HL-60 (cell line): ENCODE measurements at regions not wholly inside any gene's neighbourhood (a gene's known extent, or its start where the extent isn't known, plus 50 kb on each side); places are given as distances from the start of the nearest gene placed in this dataset.

Experiments
- DNase-seq, 2 experiments: peaks; one replicate each; pipeline ENCODE4 v3.0.0-alpha.2; 2010 to 2020; ENCODE audit warnings: low read depth in 1 of 2, low spot score in 1 of 2
- H3K27ac ChIP-seq: fragments of 250-450 bp; sonication (Bioruptor Pico); replicated peaks from 2 replicates; pipeline ENCODE4 v1.5.1; 2020; ENCODE audit warnings: mild to moderate bottlenecking, moderate library complexity
- H3K27me3 ChIP-seq: fragments of 250-450 bp; sonication (Bioruptor Pico); 2 replicates; pipeline ENCODE4 v1.5.1; 2021; ENCODE audit warnings: mild to moderate bottlenecking, moderate library complexity; ENCODE audit not compliant: insufficient read depth, poor library complexity, severe bottlenecking
- H3K4me3 ChIP-seq: replicated peaks from 2 replicates; pipeline ENCODE4 v1.5.1; 2011; ENCODE audit warnings: mild to moderate bottlenecking, control low read depth, low read length; ENCODE audit not compliant: insufficient read depth
- GABPA ChIP-seq: IDR thresholded peaks from 2 replicates; pipeline ENCODE4 v1.6.1; 2012; ENCODE audit warnings: low read depth
- POLR2AphosphoS5 ChIP-seq: IDR thresholded peaks from 2 replicates; pipeline ENCODE4 v1.6.1; 2012; ENCODE audit warnings: low read depth
- SPI1 ChIP-seq: IDR thresholded peaks from 2 replicates; pipeline ENCODE4 v1.6.1; 2012; ENCODE audit warnings: low read depth, mild to moderate bottlenecking, borderline replicate concordance
- TF ChIP-seq, protein P1 (sequence below): IDR thresholded peaks from one replicate; pipeline ENCODE4 v1.5.1; 2011; ENCODE audit warnings: low read length, control low read depth, inconsistent platforms; ENCODE audit not compliant: insufficient read depth
- TF ChIP-seq, protein P2 (sequence below): IDR thresholded peaks from 2 replicates; pipeline ENCODE4 v1.6.1; 2012; ENCODE audit warnings: low read depth; ENCODE audit not compliant: insufficient replicate concordance

DNA sequence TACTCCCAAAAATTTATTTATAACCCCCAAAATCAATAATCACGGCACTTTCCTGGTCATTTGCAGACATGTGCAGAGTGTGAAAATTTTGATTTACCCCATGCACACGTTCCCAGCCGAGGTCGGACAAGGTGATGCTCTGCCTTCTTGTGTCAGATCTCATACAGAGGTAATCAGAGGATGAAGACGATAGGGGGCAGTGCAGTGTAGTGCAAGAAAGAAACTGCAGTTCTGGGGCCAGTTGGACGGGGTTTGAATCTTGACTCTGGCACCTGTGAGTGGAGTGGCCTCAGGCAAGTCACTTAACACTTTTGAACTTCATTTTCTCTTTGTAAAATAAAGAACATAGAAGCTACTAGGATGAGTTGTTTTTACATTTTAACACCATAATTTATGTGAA, 88.4 kb downstream of the FRMPD3 start:
- no peak for TF ChIP-seq POLR2AphosphoS5
- TF ChIP-seq, protein P1, sequence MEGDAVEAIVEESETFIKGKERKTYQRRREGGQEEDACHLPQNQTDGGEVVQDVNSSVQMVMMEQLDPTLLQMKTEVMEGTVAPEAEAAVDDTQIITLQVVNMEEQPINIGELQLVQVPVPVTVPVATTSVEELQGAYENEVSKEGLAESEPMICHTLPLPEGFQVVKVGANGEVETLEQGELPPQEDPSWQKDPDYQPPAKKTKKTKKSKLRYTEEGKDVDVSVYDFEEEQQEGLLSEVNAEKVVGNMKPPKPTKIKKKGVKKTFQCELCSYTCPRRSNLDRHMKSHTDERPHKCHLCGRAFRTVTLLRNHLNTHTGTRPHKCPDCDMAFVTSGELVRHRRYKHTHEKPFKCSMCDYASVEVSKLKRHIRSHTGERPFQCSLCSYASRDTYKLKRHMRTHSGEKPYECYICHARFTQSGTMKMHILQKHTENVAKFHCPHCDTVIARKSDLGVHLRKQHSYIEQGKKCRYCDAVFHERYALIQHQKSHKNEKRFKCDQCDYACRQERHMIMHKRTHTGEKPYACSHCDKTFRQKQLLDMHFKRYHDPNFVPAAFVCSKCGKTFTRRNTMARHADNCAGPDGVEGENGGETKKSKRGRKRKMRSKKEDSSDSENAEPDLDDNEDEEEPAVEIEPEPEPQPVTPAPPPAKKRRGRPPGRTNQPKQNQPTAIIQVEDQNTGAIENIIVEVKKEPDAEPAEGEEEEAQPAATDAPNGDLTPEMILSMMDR = no peak
- TF ChIP-seq, protein P2, sequence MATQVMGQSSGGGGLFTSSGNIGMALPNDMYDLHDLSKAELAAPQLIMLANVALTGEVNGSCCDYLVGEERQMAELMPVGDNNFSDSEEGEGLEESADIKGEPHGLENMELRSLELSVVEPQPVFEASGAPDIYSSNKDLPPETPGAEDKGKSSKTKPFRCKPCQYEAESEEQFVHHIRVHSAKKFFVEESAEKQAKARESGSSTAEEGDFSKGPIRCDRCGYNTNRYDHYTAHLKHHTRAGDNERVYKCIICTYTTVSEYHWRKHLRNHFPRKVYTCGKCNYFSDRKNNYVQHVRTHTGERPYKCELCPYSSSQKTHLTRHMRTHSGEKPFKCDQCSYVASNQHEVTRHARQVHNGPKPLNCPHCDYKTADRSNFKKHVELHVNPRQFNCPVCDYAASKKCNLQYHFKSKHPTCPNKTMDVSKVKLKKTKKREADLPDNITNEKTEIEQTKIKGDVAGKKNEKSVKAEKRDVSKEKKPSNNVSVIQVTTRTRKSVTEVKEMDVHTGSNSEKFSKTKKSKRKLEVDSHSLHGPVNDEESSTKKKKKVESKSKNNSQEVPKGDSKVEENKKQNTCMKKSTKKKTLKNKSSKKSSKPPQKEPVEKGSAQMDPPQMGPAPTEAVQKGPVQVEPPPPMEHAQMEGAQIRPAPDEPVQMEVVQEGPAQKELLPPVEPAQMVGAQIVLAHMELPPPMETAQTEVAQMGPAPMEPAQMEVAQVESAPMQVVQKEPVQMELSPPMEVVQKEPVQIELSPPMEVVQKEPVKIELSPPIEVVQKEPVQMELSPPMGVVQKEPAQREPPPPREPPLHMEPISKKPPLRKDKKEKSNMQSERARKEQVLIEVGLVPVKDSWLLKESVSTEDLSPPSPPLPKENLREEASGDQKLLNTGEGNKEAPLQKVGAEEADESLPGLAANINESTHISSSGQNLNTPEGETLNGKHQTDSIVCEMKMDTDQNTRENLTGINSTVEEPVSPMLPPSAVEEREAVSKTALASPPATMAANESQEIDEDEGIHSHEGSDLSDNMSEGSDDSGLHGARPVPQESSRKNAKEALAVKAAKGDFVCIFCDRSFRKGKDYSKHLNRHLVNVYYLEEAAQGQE = no peak
- TF ChIP-seq SPI1 = no peak
- no peak for TF ChIP-seq GABPA
- H3K27me3 ChIP-seq = no peaks in the 10 kb centered on the region
- DNase-seq = peak in 1 of 2 experiments; percentile 39
- H3K27ac ChIP-seq = no peak overlapping the region
- H3K4me3 ChIP-seq = no peak overlapping the region

DNA sequence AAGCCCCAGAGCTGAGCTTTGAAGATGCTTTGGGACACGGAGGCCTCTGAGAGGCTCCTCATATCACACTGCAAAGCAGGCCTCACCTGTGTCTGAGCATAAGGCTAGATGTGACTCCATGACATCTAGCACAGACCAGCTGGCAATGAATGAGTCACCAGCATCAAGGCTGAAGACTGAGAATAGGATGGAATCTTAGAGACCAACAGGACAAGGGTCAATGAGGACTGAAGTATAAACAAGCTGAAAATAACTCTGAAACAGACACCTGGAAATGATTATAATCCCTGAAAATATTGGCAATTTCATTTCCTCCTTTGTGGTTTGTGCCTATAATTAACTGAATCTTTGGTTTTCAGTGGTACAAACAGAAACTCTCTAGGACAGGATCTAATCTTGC, 87.1 kb upstream of the PRPS1 start:
- no peaks in the 10 kb centered on the region for H3K27me3 ChIP-seq
- no peak overlapping the region for H3K27ac ChIP-seq
- no peak for DNase-seq

DNA sequence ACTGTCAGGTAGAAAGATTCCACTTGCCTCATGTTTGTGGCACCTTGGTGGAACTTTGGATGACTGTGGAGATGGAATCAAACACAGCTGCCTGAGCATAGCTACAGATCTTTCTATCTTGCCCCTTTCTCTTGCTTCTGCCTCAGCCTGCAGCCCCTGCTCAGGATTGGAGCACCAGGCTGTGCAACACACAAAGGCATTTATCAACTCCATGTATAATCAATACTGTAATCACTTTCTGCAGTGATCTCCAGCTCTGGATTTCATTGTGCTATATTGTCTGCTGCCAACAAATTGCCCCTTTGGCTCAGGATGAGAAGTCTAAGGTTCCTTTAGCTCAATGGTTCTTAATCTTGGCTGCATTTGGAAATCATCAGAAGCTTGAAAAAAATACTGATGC, 86.3 kb upstream of the PRPS1 start:
- TF ChIP-seq, protein P1 = no peak
- TF ChIP-seq, protein P2 = no peak
- TF ChIP-seq SPI1 = no peak
- TF ChIP-seq POLR2AphosphoS5 = no peak
- TF ChIP-seq GABPA = no peak
- DNase-seq = no peak
- no peak overlapping the region for H3K27ac ChIP-seq

More for the DNA sequence above, 87.1 kb upstream of the PRPS1 start:
- TF ChIP-seq, protein P1 = no peak
- TF ChIP-seq SPI1 = no peak
- no peak for TF ChIP-seq GABPA
- TF ChIP-seq POLR2AphosphoS5 = no peak
- H3K4me3 ChIP-seq = no peak overlapping the region

DNA sequence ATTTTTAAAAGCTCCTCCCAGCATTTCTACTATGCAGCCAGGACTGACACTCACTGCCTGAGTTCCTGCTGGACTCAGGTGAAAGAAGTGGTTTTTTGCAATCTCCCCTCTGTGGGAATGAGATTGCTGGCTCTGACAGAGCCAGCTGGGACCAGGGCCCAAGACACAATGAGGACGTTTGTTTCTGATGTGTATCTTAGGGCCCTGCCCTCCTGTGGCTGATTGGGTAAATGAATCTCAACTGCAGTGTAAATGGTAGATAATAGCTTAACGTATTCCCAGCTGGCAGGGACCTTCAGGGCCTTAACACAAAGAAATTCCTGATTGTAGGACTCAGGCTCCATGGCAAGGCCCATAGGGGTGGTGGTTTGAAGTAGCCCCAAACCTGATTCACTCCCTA, 85.8 kb upstream of the PRPS1 start:
- no peak for DNase-seq
- no peaks in the 10 kb centered on the region for H3K27me3 ChIP-seq
- TF ChIP-seq, protein P1 = no peak
- no peak for TF ChIP-seq SPI1
- TF ChIP-seq GABPA = no peak
- TF ChIP-seq, protein P2 = no peak
- no peak for TF ChIP-seq POLR2AphosphoS5
- H3K4me3 ChIP-seq = no peak overlapping the region
- H3K27ac ChIP-seq = no peak overlapping the region

More for the DNA sequence above, 86.3 kb upstream of the PRPS1 start:
- no peaks in the 10 kb centered on the region for H3K27me3 ChIP-seq
- H3K4me3 ChIP-seq = no peak overlapping the region
